GM18508 (cell line): ENCODE measurements at regions not wholly inside any gene's neighbourhood (a gene's known extent, or its start where the extent isn't known, plus 50 kb on each side); places are given as distances from the start of the nearest gene placed in this dataset.

Experiments
- ATAC-seq: cut with Tn5 transposase; IDR thresholded peaks from one replicate; pipeline ENCODE4 v1.9.1; 2021; ENCODE audit warnings: moderate number of reproducible peaks; ENCODE audit not compliant: insufficient read depth, unreplicated experiment

DNA sequence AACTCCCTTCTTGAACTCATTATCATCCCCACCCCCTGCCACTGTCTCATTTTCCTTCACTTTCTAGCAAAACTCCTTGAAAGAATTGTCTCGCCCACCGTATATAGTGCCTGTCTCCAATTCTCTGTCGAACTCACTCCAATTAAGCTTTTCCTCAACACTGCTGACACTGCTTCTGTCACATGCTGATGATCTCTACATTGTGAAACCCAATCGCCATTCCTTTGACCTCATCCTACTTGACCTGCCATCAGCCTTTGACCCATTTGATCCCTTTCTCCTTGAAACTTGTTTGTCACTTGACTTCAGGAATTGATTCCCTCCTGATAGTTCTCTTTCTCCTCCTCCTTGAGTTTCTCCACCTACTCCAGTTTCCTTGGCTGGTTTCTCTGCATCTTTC is 54.8 kb downstream of the CCDC71L start:
- no peak for ATAC-seq

DNA sequence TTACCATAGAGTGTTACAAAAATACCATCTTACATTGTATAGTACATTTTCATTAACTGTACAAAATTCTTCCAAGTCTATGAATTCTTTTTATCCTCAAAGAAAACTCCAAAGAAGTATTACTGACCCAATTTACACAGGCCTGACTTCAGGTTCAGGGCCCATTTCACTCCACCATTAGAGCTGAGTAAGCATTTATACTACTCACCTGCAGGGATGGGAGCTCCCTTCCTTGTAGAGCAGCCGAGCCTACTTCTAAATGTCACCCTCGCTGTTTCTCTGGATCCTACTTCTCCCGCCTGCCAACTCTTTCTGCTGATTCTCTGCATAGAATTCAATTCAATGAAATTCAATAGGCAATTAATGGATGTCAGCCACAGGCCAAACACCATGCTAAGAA is 56.0 kb downstream of the CCDC71L start:
- ATAC-seq: no peak

- ATAC-seq: no peak
Observed at GRCh38 chr7:106604303-106604924, 56.5 kb downstream of the CCDC71L start.

GRCh38 chr7:106603346-106603745 is 57.6 kb downstream of the CCDC71L start:
- no peak for ATAC-seq

DNA sequence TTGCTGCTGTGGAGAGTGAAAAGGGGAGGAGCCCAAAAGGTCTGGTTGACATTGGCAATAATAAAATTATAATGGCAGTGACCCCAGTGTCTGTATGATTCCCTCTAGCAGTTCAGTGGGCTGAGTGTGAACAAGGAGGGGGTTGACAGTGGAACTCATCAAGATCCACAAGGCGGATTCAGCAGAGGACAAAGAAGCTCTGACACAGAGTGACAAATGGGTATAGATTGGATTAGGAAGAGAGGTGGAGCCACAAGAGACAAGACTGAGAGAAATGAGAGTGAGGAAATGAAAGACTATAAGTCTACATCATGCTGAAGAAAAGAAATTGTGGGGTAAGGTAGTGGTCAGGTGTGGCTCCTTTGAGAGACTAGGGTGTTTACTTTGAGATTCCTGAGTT is 58.9 kb downstream of the CCDC71L start:
- ATAC-seq: no peak

GRCh38 chr7:106600569-106601373 is 60.2 kb downstream of the CCDC71L start:
- no peak for ATAC-seq

- no peak for ATAC-seq
Observed at GRCh38 chr7:106599343-106599698, 61.6 kb downstream of the CCDC71L start.

- peak; percentile 93 for ATAC-seq
Observed at GRCh38 chr7:106598663-106599342, 62.2 kb downstream of the CCDC71L start.

DNA sequence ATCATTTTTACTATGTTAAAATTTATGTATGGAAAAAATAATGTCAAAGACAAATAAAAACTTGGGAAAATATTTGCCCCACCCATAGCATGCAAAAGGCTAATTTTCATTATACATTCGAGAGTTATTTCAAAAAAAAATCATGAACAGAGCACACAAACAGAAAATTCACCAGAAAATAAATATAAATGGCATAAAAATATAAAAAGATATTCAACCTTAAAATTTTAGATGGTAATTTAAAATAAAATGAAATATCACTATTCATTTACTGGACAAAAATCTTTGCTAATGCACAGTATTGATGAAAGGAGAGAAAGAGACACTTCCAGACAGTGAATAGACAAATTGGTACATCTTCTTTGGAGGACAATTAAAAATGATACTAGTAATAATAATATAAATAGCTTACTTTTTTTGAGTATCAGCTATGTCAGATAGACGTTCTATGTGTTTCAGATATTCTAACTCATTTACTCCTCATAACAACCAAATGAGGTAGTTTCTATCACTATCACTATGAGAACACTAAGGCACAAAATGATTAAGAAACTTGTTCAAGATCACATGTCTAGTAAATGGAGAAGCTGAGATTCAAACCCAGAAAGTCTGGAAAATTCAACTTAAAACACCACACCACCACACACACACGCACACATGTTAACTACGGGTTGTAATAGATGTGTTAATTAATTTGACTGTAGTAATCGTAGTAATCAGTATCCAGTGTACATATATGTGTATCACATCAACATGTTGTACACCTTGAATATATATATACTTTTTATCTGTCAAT is 63.0 kb downstream of the CCDC71L start:
- no peak for ATAC-seq

DNA sequence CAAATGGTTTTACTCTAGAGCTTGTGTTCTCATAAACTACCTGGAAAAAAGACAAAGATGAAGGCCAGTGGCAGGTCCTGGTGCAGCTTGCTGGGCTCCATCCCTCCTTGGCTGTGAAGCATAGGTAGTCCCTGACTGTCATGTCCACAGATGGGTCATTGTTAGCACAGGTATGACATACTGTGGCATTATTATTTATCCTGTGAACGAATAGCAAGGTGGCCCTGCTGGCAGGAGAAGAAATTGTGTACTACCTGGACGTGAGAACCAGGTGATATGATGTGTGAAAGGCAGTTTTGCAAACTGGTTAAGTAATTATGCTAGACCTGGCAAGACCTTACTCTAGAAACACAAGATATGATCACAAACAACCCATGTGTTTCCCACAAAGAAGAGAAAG is 63.9 kb downstream of the CCDC71L start:
- no peak for ATAC-seq

DNA sequence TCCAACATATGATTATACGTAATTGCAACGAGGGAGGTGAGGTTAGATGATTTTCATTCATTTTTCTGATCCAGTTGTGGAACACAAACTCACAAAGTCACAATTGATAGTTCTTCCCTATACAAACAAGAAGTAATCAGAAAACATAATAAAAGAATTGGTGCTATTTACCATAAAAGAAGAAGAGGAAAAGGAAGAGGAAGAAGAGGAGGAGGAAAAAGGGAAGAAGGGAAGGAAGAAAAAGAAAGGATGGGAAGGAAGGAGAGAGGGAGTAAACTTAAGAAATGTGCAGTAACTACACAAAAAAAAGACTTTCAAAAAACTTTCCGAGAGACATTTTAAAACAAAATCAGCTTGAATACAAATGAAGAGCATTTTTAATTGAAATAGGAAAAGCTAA is 65.0 kb downstream of the CCDC71L start:
- ATAC-seq: no peak

DNA sequence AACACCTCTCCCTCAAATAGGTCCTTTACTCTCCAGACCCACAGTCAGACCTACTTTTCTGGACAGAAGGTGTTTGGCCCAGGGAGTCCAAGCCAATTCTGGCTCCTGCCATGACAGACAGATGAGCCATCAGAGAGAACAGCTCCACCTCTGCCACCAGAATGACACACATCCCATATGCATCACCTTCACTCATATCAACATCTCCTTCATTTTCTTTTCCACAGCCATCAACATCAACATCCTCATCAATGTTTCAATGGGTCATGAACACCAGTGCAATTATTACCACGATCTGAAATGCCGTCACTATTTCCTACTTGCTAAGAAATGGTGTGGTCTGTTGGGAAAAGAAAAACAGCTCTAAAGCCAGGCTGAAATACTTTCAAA is 67.9 kb downstream of the CCDC71L start:
- no peak for ATAC-seq

DNA sequence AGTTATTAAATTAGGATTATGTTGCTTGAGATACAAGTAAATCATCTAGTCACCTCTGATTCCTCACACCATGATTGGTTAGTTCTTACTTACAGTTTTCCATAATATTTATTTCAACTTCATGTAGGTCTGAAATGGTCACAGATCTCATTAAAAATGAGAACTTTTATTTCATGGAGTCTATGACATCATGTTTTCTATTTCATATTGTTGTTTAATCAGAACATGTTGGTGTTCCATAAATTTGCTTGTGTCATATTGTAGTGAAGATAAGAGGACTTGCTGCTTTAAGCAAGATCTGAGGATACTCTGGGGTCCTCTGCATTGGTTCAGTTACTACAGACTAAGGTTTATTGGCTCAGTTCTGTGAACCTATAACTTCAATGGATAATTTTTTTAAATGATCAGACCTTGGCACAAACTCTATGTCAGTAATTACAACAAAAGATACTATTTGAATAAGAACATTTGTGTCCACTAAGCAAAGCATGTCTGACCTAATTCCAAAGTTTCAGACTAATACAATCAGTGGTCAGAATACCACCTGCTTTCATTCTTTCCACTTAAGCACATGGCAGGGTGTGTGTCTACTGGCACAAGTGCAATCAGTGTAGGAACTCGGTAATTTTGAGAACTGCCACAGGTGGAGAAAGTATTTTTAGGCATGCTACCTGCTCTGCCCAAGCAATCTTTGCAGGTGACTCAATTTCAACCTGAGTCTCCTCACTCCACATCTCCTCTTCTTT is 68.5 kb downstream of the CCDC71L start:
- ATAC-seq: no peak

DNA sequence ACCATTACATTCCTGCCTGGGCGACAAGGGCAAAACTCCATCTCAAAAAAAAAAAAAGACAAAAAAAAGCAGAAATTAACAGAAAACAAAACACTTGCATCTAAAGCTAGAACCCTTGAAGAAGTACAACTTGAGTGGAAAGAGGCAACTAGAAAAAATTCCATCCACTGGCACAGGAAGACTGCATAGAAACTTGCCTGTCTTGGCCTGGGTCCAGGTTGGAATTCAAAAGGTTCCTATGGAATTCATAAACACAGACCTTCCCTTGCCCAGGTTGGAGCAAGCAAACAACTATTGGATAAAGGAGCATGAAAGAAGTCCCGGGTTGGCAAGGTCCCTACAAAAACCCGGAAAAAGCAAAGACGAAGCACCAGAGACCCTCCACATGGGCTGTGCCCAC is 69.8 kb downstream of the CCDC71L start:
- ATAC-seq: no peak

GRCh38 chr7:106590209-106590816 is 70.6 kb downstream of the CCDC71L start:
- ATAC-seq: no peak

DNA sequence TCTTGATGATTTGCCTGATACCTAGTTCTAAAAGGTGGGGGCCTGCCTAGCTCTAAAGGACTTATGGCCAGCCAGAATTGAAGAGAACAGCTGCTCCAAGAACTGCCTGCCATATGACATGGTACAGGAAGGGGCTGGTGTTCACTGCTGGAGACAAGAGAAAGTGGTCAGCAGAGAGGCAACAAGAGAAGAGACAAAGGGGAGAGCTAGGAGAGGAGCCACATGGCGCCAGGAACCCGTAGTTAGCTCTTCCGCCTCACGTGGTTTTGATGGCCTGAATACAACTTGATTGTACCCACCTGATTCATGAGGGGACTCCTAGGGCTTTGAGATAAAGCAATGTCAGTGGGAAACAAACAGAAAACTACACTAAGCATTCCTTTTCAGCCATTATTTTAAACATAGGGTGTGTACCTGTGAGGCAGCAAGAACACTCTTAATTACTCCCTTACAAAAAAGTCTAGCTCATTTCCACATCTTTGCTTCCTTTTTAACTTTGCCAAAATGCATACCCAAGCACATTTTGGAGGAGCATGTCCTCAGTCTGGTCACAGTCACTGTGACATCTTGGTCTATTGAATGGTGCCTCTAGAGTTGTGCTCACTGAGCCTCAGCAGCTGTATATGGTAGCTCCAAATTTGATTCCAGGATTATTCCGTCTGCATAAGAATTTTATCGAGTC is 71.6 kb downstream of the CCDC71L start:
- ATAC-seq: no peak

DNA sequence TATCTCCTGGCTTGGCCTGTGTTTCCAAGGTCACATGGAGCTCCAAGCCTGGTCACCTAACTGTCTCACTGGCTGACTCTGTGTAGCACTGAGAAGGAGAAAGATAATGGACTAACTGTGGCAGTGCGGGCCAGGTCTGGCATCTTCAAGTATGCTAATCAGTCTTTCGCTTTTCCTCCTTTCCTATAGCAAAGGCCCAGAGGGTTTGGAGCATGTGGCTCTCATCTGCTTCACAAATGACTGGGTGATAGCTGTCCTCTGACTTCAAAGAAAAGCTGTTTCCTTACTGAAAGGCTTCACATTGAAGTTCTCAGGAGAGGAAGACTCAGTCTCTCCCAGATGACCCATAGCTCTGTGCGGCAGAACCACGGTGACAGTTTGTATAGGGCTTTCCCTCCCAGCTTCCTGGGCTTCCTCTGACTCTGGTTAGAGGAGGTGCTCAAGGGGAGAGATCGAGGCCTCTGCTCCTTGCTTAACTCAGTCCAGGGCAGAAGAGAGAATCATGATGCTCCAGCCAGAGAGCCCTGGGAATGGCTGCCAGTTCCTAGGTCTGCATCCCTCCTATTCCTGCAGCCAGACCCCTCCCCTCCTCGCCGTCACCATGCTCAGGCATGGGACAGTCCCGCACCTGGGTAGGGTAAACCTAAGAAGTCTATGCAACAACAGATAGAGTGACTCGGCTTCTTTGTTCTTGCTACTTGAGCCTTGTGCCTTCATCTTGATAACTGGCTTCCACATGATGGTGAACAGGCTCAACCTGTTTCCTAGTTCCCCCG is 72.3 kb downstream of the CCDC71L start:
- no peak for ATAC-seq
